Stimulated activated CD4-positive, alpha-beta T cell treated with anti-CD3 and anti-CD28 coated beads, Interleukin-12 subunit alpha, Interleukin-12 subunit beta, amount 100 ng/mL, for 4 hours (primary cell): ENCODE measurements at regions not wholly inside any gene's neighbourhood (a gene's known extent, or its start where the extent isn't known, plus 50 kb on each side); places are given as distances from the start of the nearest gene placed in this dataset.

Experiments
- DNase-seq: peaks from one replicate; pipeline ENCODE4 v3.0.0-alpha.2; 2020

DNA sequence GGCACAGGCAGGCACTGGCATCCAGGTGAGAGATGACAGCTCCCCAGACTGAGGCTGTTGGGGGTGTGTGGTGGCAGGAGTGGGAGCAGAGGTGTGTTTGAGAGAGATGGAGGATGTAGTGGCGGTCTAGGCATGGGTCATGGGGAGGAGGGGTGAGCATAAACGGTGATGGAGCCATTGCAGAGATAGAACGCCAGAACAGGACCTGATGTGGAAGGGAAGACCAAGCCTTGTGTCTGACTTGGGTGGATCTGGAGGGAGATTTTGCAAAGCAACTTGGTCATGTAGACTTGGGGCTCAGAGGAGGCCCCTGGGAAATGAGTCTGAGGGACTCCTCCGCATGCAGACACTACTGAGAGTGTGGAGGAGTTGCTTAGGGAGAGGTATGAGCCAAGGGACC, 50.0 kb upstream of the CLDN5 start:
- DNase-seq, result no peak

DNA sequence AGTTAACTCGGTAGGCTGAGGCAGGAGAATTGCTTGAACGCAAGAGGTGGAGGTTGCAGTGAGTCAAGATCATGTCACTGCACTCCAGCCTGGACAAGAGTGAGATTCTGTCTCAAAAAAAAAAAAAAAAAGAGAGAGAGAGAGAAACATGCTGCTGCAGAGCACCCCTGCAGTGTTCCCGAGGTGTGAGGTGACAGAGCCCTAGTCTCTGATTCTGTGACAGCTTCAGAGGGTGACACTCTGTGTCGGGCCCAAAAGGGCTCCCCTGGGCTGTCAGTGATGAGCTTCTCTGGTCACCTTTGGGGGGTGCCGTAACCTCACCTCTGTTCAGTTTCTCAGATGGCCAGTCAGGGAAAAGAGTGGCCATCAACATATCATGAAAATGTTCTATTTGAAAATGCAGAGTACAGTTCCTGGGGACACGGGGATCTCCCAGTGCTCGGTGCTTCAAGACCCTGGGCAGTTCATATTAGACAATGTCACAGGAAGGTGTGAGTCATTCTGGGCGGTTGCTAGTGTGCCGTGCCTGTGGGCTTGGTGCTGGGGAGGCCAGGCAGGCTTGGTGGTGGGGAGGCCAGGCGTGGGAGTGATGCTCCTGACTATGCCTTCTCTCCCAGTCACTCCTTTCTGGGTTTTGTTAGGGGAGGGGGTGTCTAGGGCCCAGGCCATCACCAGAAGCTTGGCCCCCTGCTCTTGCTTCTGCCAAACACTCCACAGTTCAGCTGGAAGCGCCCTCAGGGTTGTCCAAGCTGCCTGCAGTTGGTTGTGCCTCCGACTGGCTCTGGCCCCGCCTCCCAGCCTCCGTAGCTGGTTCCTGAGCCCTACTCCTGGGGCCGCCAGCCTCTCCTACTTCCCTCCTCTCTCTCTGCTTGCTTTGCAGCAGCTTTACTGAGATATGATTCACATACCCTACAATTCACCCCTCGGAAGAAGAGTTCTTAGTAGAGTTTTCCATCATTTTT, 52.5 kb upstream of the CLDN5 start:
- peak; percentile 44 for DNase-seq

DNA sequence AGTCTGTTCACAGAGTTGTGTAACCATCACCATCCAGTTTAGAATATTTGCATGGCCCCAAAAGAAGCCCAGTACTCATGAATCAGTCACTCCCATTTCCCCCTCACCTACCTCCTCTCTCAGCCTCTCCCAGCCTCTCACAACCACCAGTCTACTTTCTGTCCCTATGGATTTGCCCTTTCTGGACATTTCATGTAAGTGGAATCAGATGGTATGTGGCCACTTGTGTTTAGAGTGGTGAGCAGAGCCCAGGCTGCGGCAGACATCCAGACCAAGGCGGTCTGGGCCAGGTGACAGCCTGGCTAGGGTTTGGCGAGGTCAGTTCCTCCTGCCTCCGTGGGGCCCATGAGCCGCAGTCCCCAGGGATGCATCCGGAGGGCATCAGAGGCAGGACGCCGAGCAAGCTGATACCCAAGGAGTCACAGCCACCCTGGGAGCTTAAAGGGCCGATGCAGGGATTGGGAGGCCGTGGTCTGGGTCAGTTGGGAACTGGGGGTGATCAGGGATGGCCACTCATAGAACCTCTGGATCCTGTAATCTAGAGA, 53.3 kb upstream of the CLDN5 start:
- DNase-seq, result no peak

DNA sequence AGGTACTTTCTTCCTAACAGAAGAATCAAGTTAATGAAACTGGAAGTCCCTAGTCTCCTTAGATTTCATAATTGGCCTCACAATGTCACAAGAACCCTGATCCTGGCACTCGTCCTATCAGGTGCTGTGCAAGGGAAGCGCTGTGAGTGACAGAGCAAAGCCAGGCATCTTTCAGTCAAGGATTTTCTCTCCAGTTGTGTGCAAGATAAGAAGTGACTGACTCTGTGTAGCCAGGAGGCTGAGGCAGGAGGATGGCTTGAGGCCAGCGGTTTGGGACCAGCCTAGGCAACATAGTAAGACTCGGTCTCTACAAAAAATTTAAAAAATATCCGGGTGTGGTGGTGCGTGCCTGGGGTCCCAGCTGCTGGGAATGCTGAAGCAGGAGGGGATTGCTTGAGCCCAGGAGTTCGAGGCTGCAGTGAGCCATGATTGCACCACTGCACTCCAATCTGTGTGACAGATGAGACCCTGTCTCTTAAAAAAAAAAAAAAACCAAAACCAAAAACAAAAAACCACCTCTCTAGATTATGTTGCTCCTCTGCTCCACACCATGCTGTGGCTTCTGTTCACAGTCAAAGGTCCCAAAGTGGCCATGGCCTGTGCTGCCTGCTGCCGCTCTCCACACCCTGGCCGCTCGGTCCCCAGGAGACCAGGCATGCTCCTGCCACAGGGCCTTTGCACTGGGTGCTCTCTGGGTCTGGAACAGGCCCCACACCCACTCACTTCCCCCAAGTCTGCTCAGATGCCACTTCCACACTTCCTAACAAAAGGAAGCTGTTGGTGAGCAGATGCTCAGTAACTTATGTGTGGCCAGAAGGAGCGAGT, 54.2 kb upstream of the CLDN5 start:
- DNase-seq, result no peak

- no peak for DNase-seq
Observed at GRCh38 chr22:19579115-19579811, 55.1 kb upstream of the CLDN5 start.

- DNase-seq, result no peak
Observed at GRCh38 chr22:19579880-19580279, 55.7 kb upstream of the CLDN5 start.

- DNase-seq, result no peak
Observed at GRCh38 chr22:19580291-19580890, 56.2 kb upstream of the CLDN5 start.

DNA sequence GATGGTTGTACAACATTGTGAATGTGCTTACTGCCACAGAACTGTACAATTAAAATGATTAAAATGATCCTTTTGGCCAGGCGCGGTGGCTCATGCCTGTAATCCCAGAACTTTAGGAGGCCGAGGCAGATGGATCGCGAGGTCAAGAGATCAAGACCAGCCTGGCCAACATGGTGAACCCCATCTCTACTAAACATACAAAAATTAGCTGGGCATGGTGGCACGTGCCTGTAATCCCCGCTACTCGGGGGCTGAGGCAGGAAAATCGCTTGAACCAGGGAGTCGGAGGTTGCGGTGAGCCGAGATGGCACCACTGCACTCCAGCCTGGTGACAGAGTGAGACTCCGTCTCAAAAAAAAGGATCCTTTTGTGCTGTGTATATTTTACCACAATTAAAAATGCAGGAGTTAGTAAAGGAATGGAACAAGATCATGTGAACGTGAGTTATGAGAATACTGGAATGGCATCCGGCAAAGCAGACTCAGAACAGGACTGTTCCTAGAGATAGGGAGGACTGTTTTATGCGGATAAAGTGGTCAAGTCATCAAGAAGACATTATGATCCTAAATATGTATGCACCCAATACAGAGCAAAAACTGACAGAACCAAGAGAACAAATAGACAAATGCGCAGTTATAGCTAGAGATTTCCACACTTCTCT, 58.0 kb upstream of the CLDN5 start:
- no peak for DNase-seq

- DNase-seq, result no peak
Observed at GRCh38 chr22:19586922-19587684, 62.9 kb upstream of the CLDN5 start.

- no peak for DNase-seq
Observed at GRCh38 chr22:19590696-19591095, 66.5 kb upstream of the CLDN5 start.

- no peak for DNase-seq
Observed at GRCh38 chr22:19591568-19591967, 67.4 kb upstream of the CLDN5 start.

GRCh38 chr22:19592464-19592863, 68.3 kb upstream of the CLDN5 start:
- no peak for DNase-seq

DNA sequence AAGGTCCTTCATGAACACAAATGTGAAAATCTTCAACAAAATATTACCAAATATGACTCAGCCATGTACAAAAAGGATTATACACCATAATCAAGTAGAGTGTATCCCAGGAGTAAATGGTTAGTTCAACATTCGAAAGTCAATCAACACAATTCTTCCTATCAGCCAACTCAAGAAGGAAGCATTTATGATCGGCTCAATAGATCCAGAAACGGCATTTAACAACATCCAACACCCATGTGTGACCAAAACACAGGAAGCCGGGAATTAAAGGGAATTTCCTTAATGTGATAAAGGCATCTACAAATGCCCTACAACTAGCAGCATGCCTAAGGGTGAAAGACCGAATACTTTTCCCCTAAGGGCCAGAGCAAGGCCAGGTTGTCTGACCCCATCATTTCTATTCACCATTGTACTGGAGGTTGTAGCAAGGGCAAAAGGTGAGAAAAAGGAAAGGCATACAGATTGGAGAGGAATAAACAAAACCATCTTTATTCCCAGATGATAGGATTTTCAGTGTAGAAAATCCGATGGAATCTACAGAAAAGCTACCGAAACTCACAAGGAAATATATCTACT, 69.9 kb upstream of the CLDN5 start:
- no peak for DNase-seq

DNA sequence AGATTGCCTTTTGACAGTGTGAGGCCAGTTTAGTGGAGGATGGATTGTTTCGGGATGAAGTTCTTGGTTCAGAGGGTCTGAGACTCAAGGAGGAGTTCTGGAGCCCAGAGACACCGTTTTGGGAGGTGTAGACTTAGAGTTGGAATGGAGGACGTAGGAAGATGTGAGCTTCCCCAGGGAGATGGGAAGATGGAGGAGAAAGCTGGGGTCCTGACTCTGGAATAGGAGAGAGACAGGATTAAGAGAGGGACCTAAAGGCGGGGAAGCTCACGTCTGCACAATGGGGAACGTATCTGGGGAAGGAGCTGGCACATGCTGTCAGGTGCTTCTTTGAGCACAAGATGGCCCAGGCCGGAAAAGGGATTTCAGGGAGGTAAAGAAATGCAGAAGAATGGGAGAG, 71.3 kb upstream of the CLDN5 start:
- no peak for DNase-seq

DNA sequence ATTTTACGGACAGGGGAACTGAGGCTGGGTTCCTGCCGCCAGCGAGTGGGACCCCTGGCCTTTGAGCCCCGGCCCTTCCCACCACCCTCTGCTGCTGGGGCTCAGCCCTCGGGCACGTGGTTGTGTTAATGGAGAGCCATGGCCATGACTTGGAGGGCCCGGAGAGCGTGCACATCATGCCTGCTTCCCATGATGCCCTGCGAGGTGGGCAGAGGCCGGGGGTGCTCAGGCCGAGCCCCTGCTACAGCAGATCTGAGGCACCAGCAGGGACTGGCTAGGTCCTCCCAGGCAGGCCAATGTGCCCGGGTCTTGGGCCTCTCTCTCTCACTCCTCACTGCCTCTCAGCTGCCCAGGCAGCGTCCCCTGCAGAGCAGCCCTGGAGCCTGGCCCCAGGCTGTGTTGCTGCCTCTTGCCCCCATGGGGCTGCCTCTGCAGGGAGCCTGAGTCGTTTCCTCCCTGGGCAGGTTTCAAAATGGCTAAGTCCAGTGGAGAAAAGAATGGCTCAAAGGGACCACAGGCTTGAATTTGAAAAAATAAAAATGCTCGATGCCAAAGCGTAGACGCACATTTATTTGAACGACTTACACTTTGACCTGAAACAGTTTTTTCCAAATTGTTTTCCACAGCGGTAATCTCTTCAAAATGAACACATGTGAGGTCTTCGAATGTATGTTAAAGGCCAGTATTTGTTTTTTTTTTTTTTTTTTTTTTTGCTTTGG, 72.6 kb upstream of the CLDN5 start:
- DNase-seq, result no peak

DNA sequence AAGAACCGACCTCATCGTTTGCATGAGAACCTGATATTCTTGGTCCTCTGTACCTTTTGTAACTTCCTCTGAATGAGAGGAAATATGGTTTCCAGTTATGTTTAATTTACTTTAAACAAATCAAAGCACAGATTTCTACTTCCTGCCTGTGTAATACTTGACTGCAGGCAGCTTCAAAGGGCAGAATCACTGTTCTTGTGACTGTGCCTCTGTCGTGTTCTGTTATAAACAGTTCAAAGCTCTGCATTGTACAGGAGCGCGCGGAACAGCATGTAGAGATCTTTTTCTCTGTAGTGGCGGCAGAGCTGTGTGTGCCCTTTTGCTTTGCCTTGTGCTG, 73.2 kb upstream of the CLDN5 start:
- no peak for DNase-seq

DNA sequence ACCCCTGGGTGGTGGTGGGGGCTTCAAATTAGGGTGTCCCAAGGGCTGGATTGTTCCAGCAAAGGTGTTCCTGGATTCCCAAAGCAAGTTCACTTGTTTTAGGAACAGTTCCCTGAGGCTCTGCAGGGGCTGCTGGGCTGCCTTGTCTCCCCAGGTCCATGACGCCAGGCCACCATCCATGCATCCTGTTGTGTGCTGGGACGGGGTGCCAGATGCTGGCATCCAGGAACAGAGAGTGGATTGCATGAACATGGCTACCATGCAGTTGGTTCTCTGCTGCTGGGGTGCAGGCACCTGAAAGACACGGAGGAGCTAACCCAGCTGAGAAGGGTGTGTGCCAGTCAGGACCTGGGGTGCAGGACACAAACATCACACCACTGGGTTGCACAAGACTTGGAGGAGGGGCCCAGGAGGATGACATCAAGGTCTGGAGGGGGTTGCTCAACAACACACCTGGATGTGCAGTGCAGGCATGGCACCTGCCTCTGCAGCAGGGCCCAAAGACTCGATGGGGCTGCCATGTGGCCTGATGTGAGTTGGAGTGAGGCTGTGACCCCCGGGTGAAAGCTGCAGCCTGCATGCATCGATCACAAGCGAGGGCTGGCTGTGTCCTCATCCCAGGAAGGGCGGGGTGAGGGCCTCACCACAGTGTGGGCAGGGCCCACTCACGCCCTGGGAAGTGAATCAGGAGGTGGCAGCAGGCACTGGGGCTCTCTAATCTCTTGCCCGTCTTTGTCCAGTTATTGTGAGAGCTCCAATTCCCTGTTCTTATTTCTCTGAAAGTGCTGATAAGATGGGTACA, 74.0 kb upstream of the CLDN5 start:
- DNase-seq, result no peak

DNA sequence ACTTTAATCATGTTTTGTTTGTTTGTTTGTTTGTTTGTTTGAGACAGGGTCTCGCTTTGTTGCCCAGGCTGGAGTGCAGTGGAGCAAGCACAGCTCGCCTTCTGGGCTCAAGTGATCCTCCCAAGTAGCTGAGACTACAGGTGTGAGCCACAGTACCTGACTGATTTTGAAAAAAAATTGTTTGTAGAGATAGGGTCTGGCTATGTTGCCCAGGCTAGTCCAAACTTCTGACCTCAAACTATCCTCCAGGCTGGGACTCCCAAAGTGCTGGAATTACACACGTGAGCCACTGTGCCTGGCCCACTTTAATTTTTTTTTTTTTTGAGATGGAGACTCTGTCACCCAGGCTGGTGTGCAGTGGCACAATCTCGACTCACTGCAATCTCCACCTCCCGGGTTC, 74.8 kb upstream of the CLDN5 start:
- DNase-seq, result no peak

DNA sequence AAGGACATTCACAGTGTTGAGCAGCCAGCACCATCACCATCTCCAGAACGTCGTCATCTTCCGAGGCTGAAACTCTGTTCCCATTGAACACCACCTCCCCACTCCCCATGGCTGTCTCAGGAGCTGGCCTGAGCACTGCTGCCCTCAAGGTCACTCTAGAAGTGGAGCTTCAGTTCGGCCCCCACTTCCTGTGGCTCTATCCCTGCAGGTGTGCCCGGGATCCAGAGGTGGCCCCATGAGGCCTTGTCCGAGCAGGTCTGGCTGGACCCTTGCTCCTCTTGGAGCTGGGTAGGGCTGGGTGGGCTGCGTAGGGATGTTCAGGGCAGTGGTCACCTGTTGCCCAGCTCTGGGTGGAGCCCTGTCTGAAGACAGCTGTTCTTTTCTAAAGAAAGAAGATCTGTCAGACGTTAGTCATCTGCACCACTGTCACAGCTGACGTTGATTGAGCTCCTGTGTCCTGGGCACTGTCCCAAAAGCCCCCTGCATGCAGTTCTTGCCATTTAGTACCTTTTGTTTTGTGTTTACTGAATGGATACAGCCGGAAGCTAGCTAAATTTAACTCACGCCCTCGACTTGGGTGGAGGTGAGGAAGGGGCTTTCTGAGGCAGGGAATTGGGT, 75.5 kb upstream of the CLDN5 start:
- no peak for DNase-seq
